Inferior parietal cortex (tissue), 1 donor: ENCODE measurements at regions not wholly inside any gene's neighbourhood (a gene's known extent, or its start where the extent isn't known, plus 50 kb on each side); places are given as distances from the start of the nearest gene placed in this dataset.

Source experiments
- DNase-seq: peaks from one replicate; pipeline ENCODE4 v3.0.0-alpha.2; 2016; ENCODE audit errors: extremely low spot score

- peak; percentile 25 for DNase-seq
Observed at GRCh38 chr15:47445723-47446392, 271.4 kb upstream of the SEMA6D start.

- DNase-seq: no peak
Observed at GRCh38 chr15:47460795-47461573, 256.3 kb upstream of the SEMA6D start.

GRCh38 chr15:47461652-47462141 is 255.6 kb upstream of the SEMA6D start:
- DNase-seq: no peak

GRCh38 chr15:47466357-47466756 is 250.9 kb upstream of the SEMA6D start:
- no peak for DNase-seq

- no peak for DNase-seq
Observed at GRCh38 chr15:47470983-47471382, 246.3 kb upstream of the SEMA6D start.

GRCh38 chr15:47473106-47473725 is 244.1 kb upstream of the SEMA6D start:
- DNase-seq: no peak

GRCh38 chr15:47473832-47474231 is 243.5 kb upstream of the SEMA6D start:
- peak; percentile 17 for DNase-seq

- no peak for DNase-seq
Observed at GRCh38 chr15:47475336-47475735, 242.0 kb upstream of the SEMA6D start.

GRCh38 chr15:47477341-47477740 is 240.0 kb upstream of the SEMA6D start:
- DNase-seq: no peak

- DNase-seq: peak; percentile 13
Observed at GRCh38 chr15:47484059-47484458, 233.2 kb upstream of the SEMA6D start.

- no peak for DNase-seq
Observed at GRCh38 chr15:47484997-47485396, 232.3 kb upstream of the SEMA6D start.

GRCh38 chr15:47485419-47485818 is 231.9 kb upstream of the SEMA6D start:
- no peak for DNase-seq

GRCh38 chr15:47486040-47486439 is 231.3 kb upstream of the SEMA6D start:
- DNase-seq: no peak

GRCh38 chr15:47492195-47492594 is 225.1 kb upstream of the SEMA6D start:
- DNase-seq: no peak

GRCh38 chr15:47493357-47494247 is 223.7 kb upstream of the SEMA6D start:
- DNase-seq: no peak

- no peak for DNase-seq
Observed at GRCh38 chr15:47496343-47497185, 220.7 kb upstream of the SEMA6D start.

GRCh38 chr15:47500842-47501241 is 216.5 kb upstream of the SEMA6D start:
- DNase-seq: no peak

- no peak for DNase-seq
Observed at GRCh38 chr15:47502041-47502440, 215.3 kb upstream of the SEMA6D start.

GRCh38 chr15:47503876-47504275 is 213.4 kb upstream of the SEMA6D start:
- no peak for DNase-seq

GRCh38 chr15:47504624-47505256 is 212.6 kb upstream of the SEMA6D start:
- DNase-seq: peak; percentile 19
